Neural cell (in vitro differentiated cells): ENCODE measurements at regions not wholly inside any gene's neighbourhood (a gene's known extent, or its start where the extent isn't known, plus 50 kb on each side); places are given as distances from the start of the nearest gene placed in this dataset.

Experiments
- EP300 ChIP-seq: fragments of 450-650 bp; conservative IDR thresholded peaks from 2 replicates; pipeline ENCODE4 v1.6.1; 2014; ENCODE audit warnings: antibody characterized with exemption, mild to moderate bottlenecking, moderate library complexity; ENCODE audit not compliant: poor library complexity, severe bottlenecking
- EZH2 ChIP-seq: fragments of 200-600, 300-800 bp; shearing (Covaris generic), sonication (generic); IDR thresholded peaks from 2 replicates; pipeline ENCODE4 v1.6.1; 2014; ENCODE audit warnings: antibody characterized with exemption, low read length, borderline replicate concordance, mild to moderate bottlenecking; ENCODE audit not compliant: insufficient read depth, poor library complexity, severe bottlenecking
- MXI1 ChIP-seq: fragments of 450-650 bp; conservative IDR thresholded peaks from 2 replicates; pipeline ENCODE4 v1.6.1; 2014; ENCODE audit warnings: antibody characterized with exemption, mild to moderate bottlenecking; ENCODE audit not compliant: poor library complexity, severe bottlenecking
- POLR2AphosphoS5 ChIP-seq: IDR thresholded peaks from 2 replicates; pipeline ENCODE4 v1.6.1; 2012
- RAD21 ChIP-seq: fragments of 450-650 bp; conservative IDR thresholded peaks from 2 replicates; pipeline ENCODE4 v1.6.1; 2014; ENCODE audit warnings: antibody characterized with exemption, mild to moderate bottlenecking, moderate library complexity
- SMC3 ChIP-seq: fragments of 450-650 bp; conservative IDR thresholded peaks from 2 replicates; pipeline ENCODE4 v1.6.1; 2014; ENCODE audit warnings: antibody characterized with exemption, mild to moderate bottlenecking, moderate library complexity; ENCODE audit not compliant: poor library complexity
- TAF1 ChIP-seq: IDR thresholded peaks from 2 replicates; pipeline ENCODE4 v1.6.1; 2012; ENCODE audit warnings: low read depth
- TF ChIP-seq, protein P1 (sequence below): fragments of 450-650 bp; IDR thresholded peaks from 2 replicates; pipeline ENCODE4 v1.5.1; 2014; ENCODE audit warnings: antibody characterized with exemption, mild to moderate bottlenecking, moderate library complexity; ENCODE audit not compliant: poor library complexity, severe bottlenecking
- TF ChIP-seq, protein P2 (sequence below): IDR thresholded peaks from 2 replicates; pipeline ENCODE4 v1.6.1; 2012; ENCODE audit warnings: borderline replicate concordance

DNA sequence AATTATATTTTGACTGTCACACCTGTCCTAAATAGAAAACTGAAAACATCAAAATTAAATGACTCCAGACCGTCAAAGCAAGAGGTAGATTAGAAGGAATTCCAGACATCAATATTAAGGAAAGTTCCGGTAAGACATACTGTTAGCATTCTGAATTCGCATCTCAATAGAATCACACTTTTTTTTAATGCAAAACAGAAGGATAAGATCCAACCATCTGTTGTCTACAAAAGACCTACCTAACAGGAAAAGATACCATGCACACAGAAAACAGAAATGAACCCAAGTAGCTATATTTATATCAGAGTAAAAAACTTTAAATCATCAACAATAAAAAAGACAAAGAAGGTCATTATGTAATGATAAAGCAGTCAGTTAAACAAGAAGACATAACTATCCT, 145.0 kb downstream of the TMX3 start:
- TF ChIP-seq RAD21 = no peak
- TF ChIP-seq, protein P1, sequence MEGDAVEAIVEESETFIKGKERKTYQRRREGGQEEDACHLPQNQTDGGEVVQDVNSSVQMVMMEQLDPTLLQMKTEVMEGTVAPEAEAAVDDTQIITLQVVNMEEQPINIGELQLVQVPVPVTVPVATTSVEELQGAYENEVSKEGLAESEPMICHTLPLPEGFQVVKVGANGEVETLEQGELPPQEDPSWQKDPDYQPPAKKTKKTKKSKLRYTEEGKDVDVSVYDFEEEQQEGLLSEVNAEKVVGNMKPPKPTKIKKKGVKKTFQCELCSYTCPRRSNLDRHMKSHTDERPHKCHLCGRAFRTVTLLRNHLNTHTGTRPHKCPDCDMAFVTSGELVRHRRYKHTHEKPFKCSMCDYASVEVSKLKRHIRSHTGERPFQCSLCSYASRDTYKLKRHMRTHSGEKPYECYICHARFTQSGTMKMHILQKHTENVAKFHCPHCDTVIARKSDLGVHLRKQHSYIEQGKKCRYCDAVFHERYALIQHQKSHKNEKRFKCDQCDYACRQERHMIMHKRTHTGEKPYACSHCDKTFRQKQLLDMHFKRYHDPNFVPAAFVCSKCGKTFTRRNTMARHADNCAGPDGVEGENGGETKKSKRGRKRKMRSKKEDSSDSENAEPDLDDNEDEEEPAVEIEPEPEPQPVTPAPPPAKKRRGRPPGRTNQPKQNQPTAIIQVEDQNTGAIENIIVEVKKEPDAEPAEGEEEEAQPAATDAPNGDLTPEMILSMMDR = no peak
- TF ChIP-seq EZH2 = no peak
- no peak for TF ChIP-seq POLR2AphosphoS5
- TF ChIP-seq MXI1 = no peak
- TF ChIP-seq, protein P2, sequence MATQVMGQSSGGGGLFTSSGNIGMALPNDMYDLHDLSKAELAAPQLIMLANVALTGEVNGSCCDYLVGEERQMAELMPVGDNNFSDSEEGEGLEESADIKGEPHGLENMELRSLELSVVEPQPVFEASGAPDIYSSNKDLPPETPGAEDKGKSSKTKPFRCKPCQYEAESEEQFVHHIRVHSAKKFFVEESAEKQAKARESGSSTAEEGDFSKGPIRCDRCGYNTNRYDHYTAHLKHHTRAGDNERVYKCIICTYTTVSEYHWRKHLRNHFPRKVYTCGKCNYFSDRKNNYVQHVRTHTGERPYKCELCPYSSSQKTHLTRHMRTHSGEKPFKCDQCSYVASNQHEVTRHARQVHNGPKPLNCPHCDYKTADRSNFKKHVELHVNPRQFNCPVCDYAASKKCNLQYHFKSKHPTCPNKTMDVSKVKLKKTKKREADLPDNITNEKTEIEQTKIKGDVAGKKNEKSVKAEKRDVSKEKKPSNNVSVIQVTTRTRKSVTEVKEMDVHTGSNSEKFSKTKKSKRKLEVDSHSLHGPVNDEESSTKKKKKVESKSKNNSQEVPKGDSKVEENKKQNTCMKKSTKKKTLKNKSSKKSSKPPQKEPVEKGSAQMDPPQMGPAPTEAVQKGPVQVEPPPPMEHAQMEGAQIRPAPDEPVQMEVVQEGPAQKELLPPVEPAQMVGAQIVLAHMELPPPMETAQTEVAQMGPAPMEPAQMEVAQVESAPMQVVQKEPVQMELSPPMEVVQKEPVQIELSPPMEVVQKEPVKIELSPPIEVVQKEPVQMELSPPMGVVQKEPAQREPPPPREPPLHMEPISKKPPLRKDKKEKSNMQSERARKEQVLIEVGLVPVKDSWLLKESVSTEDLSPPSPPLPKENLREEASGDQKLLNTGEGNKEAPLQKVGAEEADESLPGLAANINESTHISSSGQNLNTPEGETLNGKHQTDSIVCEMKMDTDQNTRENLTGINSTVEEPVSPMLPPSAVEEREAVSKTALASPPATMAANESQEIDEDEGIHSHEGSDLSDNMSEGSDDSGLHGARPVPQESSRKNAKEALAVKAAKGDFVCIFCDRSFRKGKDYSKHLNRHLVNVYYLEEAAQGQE = no peak
- no peak for TF ChIP-seq TAF1
- no peak for TF ChIP-seq EP300
- TF ChIP-seq SMC3 = no peak
